Left ventricle myocardium inferior (tissue), 1 donor: ENCODE measurements at regions not wholly inside any gene's neighbourhood (a gene's known extent, or its start where the extent isn't known, plus 50 kb on each side); places are given as distances from the start of the nearest gene placed in this dataset.

ENCODE experiments used
- DNase-seq: peaks from one replicate; pipeline ENCODE4 v3.0.0-alpha.2; 2020
- H3K27ac ChIP-seq: fragments of 200-600 bp; replicated peaks from 2 replicates; pipeline ENCODE4 v1.8.0; 2021
- H3K27me3 ChIP-seq: fragments of 200-600 bp; 2 replicates; pipeline ENCODE4 v1.8.0; 2021; ENCODE audit warnings: low read depth
- H3K36me3 ChIP-seq: fragments of 200-600 bp; 2 replicates; pipeline ENCODE4 v1.8.0; 2021
- H3K4me1 ChIP-seq: fragments of 200-600 bp; 2 replicates; pipeline ENCODE4 v1.8.0; 2021
- H3K4me3 ChIP-seq: fragments of 200-600 bp; 2 replicates; pipeline ENCODE4 v1.8.0; 2021; ENCODE audit warnings: mild to moderate bottlenecking, moderate library complexity
- H3K9me3 ChIP-seq: fragments of 200-600 bp; replicated peaks from 2 replicates; pipeline ENCODE4 v1.8.0; 2021
- CTCF ChIP-seq: fragments of 200-600 bp; IDR thresholded peaks from 2 replicates; pipeline ENCODE4 v1.8.0; 2021; ENCODE audit warnings: antibody characterized with exemption, mild to moderate bottlenecking, borderline replicate concordance
- intact Hi-C: fragments of 100-400 bp; cut with micrococcal nuclease; formaldehyde crosslinking; loops from one replicate; pipeline ENCODE4 v1.11.0; 2022
- donor health status: DM: no; HTN: yes; CAD: no; lungs with severe emphysema.

GRCh38 chr2:146270618-146271017 is 1574.2 kb upstream of the ACVR2A start:
- DNase-seq = no peak
- Histone ChIP-seq H3K9me3 (no peaks in the 10 kb centered on the region), H3K4me3 (no peak overlapping the region), H3K27me3 (no peaks in the 10 kb centered on the region), H3K4me1 (no peaks in the 10 kb centered on the region), H3K36me3 (no peaks in the 10 kb centered on the region), H3K27ac (no peak overlapping the region)
- intact Hi-C loops = no loop called here
- TF ChIP-seq CTCF = no peak

GRCh38 chr2:146267093-146267492 is 1577.7 kb upstream of the ACVR2A start:
- DNase-seq = no peak
- Histone ChIP-seq H3K27me3 (no peaks in the 10 kb centered on the region), H3K4me3 (no peak overlapping the region), H3K9me3 (peaks cover 13% of the 10 kb centered on the region), H3K4me1 (no peaks in the 10 kb centered on the region), H3K36me3 (no peaks in the 10 kb centered on the region), H3K27ac (no peak overlapping the region)
- intact Hi-C loops = no loop called here
- TF ChIP-seq CTCF = no peak

- no peaks in the 10 kb centered on the region for H3K27me3 ChIP-seq
- TF ChIP-seq CTCF = no peak
- intact Hi-C loops = no loop called here
- no peaks in the 10 kb centered on the region for H3K4me1 ChIP-seq
- no peak overlapping the region for H3K4me3 ChIP-seq
- H3K36me3 ChIP-seq = no peaks in the 10 kb centered on the region
- peaks cover 13% of the 10 kb centered on the region for H3K9me3 ChIP-seq
- no peak overlapping the region for H3K27ac ChIP-seq
- DNase-seq = no peak
These were observed 1579.2 kb upstream of the ACVR2A start for GRCh38 chr2:146265656-146266055.

GRCh38 chr2:146262606-146263005 is 1582.2 kb upstream of the ACVR2A start:
- H3K9me3 ChIP-seq = peaks cover 13% of the 10 kb centered on the region
- no peak for TF ChIP-seq CTCF
- DNase-seq = no peak
- H3K4me3 ChIP-seq = no peak overlapping the region
- no peaks in the 10 kb centered on the region for H3K27me3 ChIP-seq
- no peaks in the 10 kb centered on the region for H3K36me3 ChIP-seq
- no peaks in the 10 kb centered on the region for H3K4me1 ChIP-seq
- intact Hi-C loops = no loop called here
- H3K27ac ChIP-seq = no peak overlapping the region

- H3K4me1 ChIP-seq = no peaks in the 10 kb centered on the region
- DNase-seq = no peak
- H3K9me3 ChIP-seq = peaks cover 13% of the 10 kb centered on the region
- no peak overlapping the region for H3K4me3 ChIP-seq
- no peak for TF ChIP-seq CTCF
- no peaks in the 10 kb centered on the region for H3K36me3 ChIP-seq
- H3K27ac ChIP-seq = no peak overlapping the region
- intact Hi-C loops = no loop called here
- H3K27me3 ChIP-seq = no peaks in the 10 kb centered on the region
These were observed 1584.3 kb upstream of the ACVR2A start for GRCh38 chr2:146260551-146260950.

- H3K4me3 ChIP-seq = no peak overlapping the region
- H3K9me3 ChIP-seq = peaks cover 13% of the 10 kb centered on the region
- no peaks in the 10 kb centered on the region for H3K27me3 ChIP-seq
- H3K27ac ChIP-seq = no peak overlapping the region
- no peaks in the 10 kb centered on the region for H3K4me1 ChIP-seq
- TF ChIP-seq CTCF = no peak
- H3K36me3 ChIP-seq = no peaks in the 10 kb centered on the region
- intact Hi-C loops = no loop called here
- no peak for DNase-seq
These were observed 1585.0 kb upstream of the ACVR2A start for GRCh38 chr2:146259816-146260215.
